ENCODE measurements at regions not wholly inside any gene's neighbourhood (a gene's known extent, or its start where the extent isn't known, plus 50 kb on each side); places are given as distances from the start of the nearest gene placed in this dataset.

DNA sequence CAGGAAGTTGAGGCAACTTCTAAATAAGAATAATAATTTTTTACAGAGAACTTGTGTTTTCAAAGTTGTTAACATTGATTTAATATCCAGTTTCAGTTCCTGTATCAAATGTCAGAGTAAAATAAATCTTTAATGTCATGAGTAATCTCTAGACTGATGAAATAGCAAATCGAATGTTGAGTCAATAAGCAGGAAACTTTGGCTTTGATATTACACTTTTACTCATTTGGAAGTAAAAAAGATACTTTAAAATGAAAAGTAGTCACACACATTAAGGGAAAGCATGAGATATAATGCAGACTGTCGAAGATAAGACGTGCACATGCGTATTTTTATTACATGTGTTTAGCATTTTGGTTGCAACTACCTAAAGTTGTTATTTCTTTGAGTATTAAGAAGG lies 78.2 kb upstream of the PTGDR start:
- Histone ChIP-seq H2AFZ (ENCODE audit: control insufficient read depth, low read length) (no peak overlapping the region), H3K4me2 (ENCODE audit: control insufficient read depth, extremely low read depth, insufficient read depth, low read depth, low read length) (no peak overlapping the region), H3K4me1 (ENCODE audit: control insufficient read depth, extremely low read depth, insufficient read depth, low read length) (no peaks in the 10 kb centered on the region), H4K20me1 (ENCODE audit: control insufficient read depth, extremely low read depth, insufficient read depth, low read length) (no peaks in the 10 kb centered on the region), H3K9ac (ENCODE audit: control insufficient read depth, extremely low read depth, insufficient read depth, low read length) (no peak overlapping the region), H3K9me3 (ENCODE audit: control insufficient read depth, low read depth, low read length) (no peaks in the 10 kb centered on the region), H3K79me2 (ENCODE audit: control insufficient read depth, insufficient read depth, low read length) (no peaks in the 10 kb centered on the region), H3K27me3 (ENCODE audit: control insufficient read depth, extremely low read depth, insufficient read depth, low read length) (no peaks in the 10 kb centered on the region), H3K4me3 (ENCODE audit: control insufficient read depth in 2 of 3, extremely low read depth in 1 of 3, insufficient read depth in 2 of 3, low read depth in 1 of 3, low read length in 3 of 3) (no peak overlapping the region), H3K9me1 (ENCODE audit: control insufficient read depth, extremely low read depth, insufficient read depth, low read length) (no peaks in the 10 kb centered on the region), H3K36me3 (ENCODE audit: control insufficient read depth in 2 of 2, extremely low read depth in 1 of 2, insufficient read depth in 2 of 2, low read length in 2 of 2) (no peaks in the 10 kb centered on the region), H3K27ac (ENCODE audit: control insufficient read depth, insufficient read depth, low read length) (no peak overlapping the region)
- no peak for DNase-seq (ENCODE audit: low read depth, low spot score)
- TF ChIP-seq, protein P1, sequence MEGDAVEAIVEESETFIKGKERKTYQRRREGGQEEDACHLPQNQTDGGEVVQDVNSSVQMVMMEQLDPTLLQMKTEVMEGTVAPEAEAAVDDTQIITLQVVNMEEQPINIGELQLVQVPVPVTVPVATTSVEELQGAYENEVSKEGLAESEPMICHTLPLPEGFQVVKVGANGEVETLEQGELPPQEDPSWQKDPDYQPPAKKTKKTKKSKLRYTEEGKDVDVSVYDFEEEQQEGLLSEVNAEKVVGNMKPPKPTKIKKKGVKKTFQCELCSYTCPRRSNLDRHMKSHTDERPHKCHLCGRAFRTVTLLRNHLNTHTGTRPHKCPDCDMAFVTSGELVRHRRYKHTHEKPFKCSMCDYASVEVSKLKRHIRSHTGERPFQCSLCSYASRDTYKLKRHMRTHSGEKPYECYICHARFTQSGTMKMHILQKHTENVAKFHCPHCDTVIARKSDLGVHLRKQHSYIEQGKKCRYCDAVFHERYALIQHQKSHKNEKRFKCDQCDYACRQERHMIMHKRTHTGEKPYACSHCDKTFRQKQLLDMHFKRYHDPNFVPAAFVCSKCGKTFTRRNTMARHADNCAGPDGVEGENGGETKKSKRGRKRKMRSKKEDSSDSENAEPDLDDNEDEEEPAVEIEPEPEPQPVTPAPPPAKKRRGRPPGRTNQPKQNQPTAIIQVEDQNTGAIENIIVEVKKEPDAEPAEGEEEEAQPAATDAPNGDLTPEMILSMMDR (optimal IDR thresholded peaks at IDR 0.05 in 1 of 3, IDR thresholded peaks at IDR 0.05 in 1 of 3, conservative IDR thresholded peaks at IDR 0.05 in 1 of 3; ENCODE audit: extremely low read depth in 1 of 3, insufficient read depth in 2 of 3, low read length in 3 of 3) = no peak
- TF ChIP-seq EZH2 (IDR thresholded peaks at IDR 0.05; ENCODE audit: low read length) = no peak
- dilution Hi-C loops (cut with MboI; ENCODE audit: extremely low pct_ligation_motif_present, low sequenced_read_pairs) = no loop called here
- FAIRE-seq = no peak

DNA sequence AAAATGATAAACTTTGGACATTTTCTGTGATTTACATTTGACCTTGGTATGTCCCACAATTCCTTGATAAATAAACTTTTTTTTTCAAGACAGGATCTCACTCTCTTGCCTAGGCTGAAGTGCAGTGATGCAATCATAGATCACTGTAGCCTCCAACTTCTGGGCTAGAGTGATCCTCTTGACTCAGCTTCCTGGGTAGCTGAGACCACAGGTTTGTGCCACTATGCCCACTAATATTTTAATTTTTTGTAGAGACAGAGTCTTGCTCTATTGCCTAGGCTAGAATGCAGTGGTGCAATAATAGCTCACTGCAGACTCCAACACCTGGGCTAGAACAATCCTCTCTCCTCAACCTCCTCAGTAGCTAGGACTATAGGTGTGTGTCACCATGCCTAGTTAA lies 79.1 kb upstream of the PTGDR start:
- Histone ChIP-seq H3K4me2 (ENCODE audit: control insufficient read depth, extremely low read depth, insufficient read depth, low read depth, low read length) (no peak overlapping the region), H3K27me3 (ENCODE audit: control insufficient read depth, extremely low read depth, insufficient read depth, low read length) (no peaks in the 10 kb centered on the region), H3K79me2 (ENCODE audit: control insufficient read depth, insufficient read depth, low read length) (no peaks in the 10 kb centered on the region), H3K4me3 (ENCODE audit: control insufficient read depth in 2 of 3, extremely low read depth in 1 of 3, insufficient read depth in 2 of 3, low read depth in 1 of 3, low read length in 3 of 3) (no peak overlapping the region), H3K27ac (ENCODE audit: control insufficient read depth, insufficient read depth, low read length) (no peak overlapping the region), H3K36me3 (ENCODE audit: control insufficient read depth in 2 of 2, extremely low read depth in 1 of 2, insufficient read depth in 2 of 2, low read length in 2 of 2) (no peaks in the 10 kb centered on the region), H2AFZ (ENCODE audit: control insufficient read depth, low read length) (no peak overlapping the region), H3K9me1 (ENCODE audit: control insufficient read depth, extremely low read depth, insufficient read depth, low read length) (no peaks in the 10 kb centered on the region), H3K9me3 (ENCODE audit: control insufficient read depth, low read depth, low read length) (no peaks in the 10 kb centered on the region), H3K4me1 (ENCODE audit: control insufficient read depth, extremely low read depth, insufficient read depth, low read length) (no peaks in the 10 kb centered on the region), H3K9ac (ENCODE audit: control insufficient read depth, extremely low read depth, insufficient read depth, low read length) (no peak overlapping the region), H4K20me1 (ENCODE audit: control insufficient read depth, extremely low read depth, insufficient read depth, low read length) (no peaks in the 10 kb centered on the region)
- dilution Hi-C loops (cut with MboI; ENCODE audit: extremely low pct_ligation_motif_present, low sequenced_read_pairs) = no loop called here
- FAIRE-seq (no peak), DNase-seq (ENCODE audit: low read depth, low spot score) (no peak)
- TF ChIP-seq, protein P1 (optimal IDR thresholded peaks at IDR 0.05 in 1 of 3, IDR thresholded peaks at IDR 0.05 in 1 of 3, conservative IDR thresholded peaks at IDR 0.05 in 1 of 3; ENCODE audit: extremely low read depth in 1 of 3, insufficient read depth in 2 of 3, low read length in 3 of 3) = no peak
- TF ChIP-seq EZH2 (IDR thresholded peaks at IDR 0.05; ENCODE audit: low read length) = no peak
